ENCODE measurements at regions not wholly inside any gene's neighbourhood (a gene's known extent, or its start where the extent isn't known, plus 50 kb on each side); places are given as distances from the start of the nearest gene placed in this dataset.

DNA sequence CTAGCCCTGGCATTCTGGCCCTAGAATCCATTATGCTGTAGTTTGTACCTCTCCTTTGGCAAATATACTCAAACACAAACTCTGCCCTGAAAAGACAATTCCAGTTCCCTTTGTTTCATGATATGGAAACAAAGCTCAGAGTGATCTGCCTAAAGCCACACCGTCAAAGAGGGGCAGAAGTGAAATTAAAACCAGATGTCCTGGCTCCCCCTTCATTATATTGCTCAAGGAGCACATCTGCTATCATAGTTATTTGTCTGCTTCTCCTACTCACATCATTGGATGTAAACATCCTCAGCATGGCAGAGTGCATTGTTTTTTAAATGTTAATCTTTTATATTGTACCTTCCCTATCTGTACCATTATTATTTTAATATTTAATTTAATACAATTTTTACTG, 266.7 kb upstream of the SMARCA2 start:
- Histone ChIP-seq H3K27me3 (no peaks in the 10 kb centered on the region), H3K27ac (no peak overlapping the region), H3K36me3 (no peaks in the 10 kb centered on the region), H3K4me3 (no peak overlapping the region), H3K9me3 (no peaks in the 10 kb centered on the region), H3K4me1 (no peaks in the 10 kb centered on the region)
- intact Hi-C loops (cut with DNase I; ENCODE audit: low total_unique reads) (no loop called here), in situ Hi-C loops (cut with MboI; ENCODE audit: low pct_ligation_motif_present in 1 of 4, low pct_unique_long_range_greater_than_20kb in 1 of 4, low sequenced_read_pairs in 3 of 4) (no loop called here)
- 30 to 42% methylated on average over 1 of the region's 1 CpG for WGBS, 2 donors (ENCODE audit: low coverage in 1 of 2)
- no peak for DNase-seq
- TF ChIP-seq POLR2A (IDR thresholded peaks at IDR 0.05) (no peak), POLR2AphosphoS5 (IDR thresholded peaks at IDR 0.05) (no peak), CTCF (IDR thresholded peaks at IDR 0.05) (no peak), EP300 (IDR thresholded peaks at IDR 0.05; ENCODE audit: low read depth) (no peak)

GRCh38 chr9:1757186-1757585, 258.0 kb upstream of the SMARCA2 start:
- intact Hi-C loops (cut with DNase I; ENCODE audit: low total_unique reads) (no loop called here), in situ Hi-C loops (cut with MboI; ENCODE audit: low pct_ligation_motif_present in 1 of 4, low pct_unique_long_range_greater_than_20kb in 1 of 4, low sequenced_read_pairs in 3 of 4) (no loop called here)
- no peak for DNase-seq
- H3K4me3 ChIP-seq: no peak overlapping the region
- H3K9me3 ChIP-seq: no peaks in the 10 kb centered on the region
- TF ChIP-seq CTCF (IDR thresholded peaks at IDR 0.05): no peak
- TF ChIP-seq EP300 (IDR thresholded peaks at IDR 0.05; ENCODE audit: low read depth): no peak
- no peak for TF ChIP-seq POLR2A (IDR thresholded peaks at IDR 0.05)
- no peak for TF ChIP-seq POLR2AphosphoS5 (IDR thresholded peaks at IDR 0.05)
- no peak overlapping the region for H3K27ac ChIP-seq
- H3K36me3 ChIP-seq: no peaks in the 10 kb centered on the region
- H3K27me3 ChIP-seq: no peaks in the 10 kb centered on the region
- H3K4me1 ChIP-seq: no peaks in the 10 kb centered on the region
- 68 to 87% methylated on average over 2 to 5 of the region's 5 CpGs for WGBS, 2 donors (ENCODE audit: low coverage in 1 of 2)

GRCh38 chr9:1759009-1759408, 256.1 kb upstream of the SMARCA2 start:
- intact Hi-C loops (cut with DNase I; ENCODE audit: low total_unique reads) (no loop called here), in situ Hi-C loops (cut with MboI; ENCODE audit: low pct_ligation_motif_present in 1 of 4, low pct_unique_long_range_greater_than_20kb in 1 of 4, low sequenced_read_pairs in 3 of 4) (no loop called here)
- H3K4me1 ChIP-seq: no peaks in the 10 kb centered on the region
- H3K9me3 ChIP-seq: no peaks in the 10 kb centered on the region
- H3K27ac ChIP-seq: no peak overlapping the region
- peak; percentile 33 for DNase-seq
- H3K27me3 ChIP-seq: no peaks in the 10 kb centered on the region
- H3K36me3 ChIP-seq: no peaks in the 10 kb centered on the region
- TF ChIP-seq EP300 (IDR thresholded peaks at IDR 0.05; ENCODE audit: low read depth) (no peak), CTCF (IDR thresholded peaks at IDR 0.05) (no peak), POLR2AphosphoS5 (IDR thresholded peaks at IDR 0.05) (no peak), POLR2A (IDR thresholded peaks at IDR 0.05) (no peak)
- WGBS, 2 donors (ENCODE audit: low coverage in 1 of 2): 67% methylated on average over 2 of the region's 2 CpGs; no CpG with 5 or more reads in 1 of the 2 donors
- H3K4me3 ChIP-seq: no peak overlapping the region

- no peak overlapping the region for H3K27ac ChIP-seq
- no peaks in the 10 kb centered on the region for H3K36me3 ChIP-seq
- TF ChIP-seq POLR2AphosphoS5 (IDR thresholded peaks at IDR 0.05) (no peak), POLR2A (IDR thresholded peaks at IDR 0.05) (no peak), EP300 (IDR thresholded peaks at IDR 0.05; ENCODE audit: low read depth) (no peak), CTCF (IDR thresholded peaks at IDR 0.05) (no peak)
- 43 to 54% methylated on average over 3 to 5 of the region's 5 CpGs for WGBS, 2 donors (ENCODE audit: low coverage in 1 of 2)
- no peaks in the 10 kb centered on the region for H3K9me3 ChIP-seq
- in situ Hi-C loops (cut with MboI; ENCODE audit: low pct_ligation_motif_present in 1 of 4, low pct_unique_long_range_greater_than_20kb in 1 of 4, low sequenced_read_pairs in 3 of 4): no loop called here
- intact Hi-C loops (cut with DNase I; ENCODE audit: low total_unique reads): no loop called here
- H3K4me1 ChIP-seq: no peaks in the 10 kb centered on the region
- no peak overlapping the region for H3K4me3 ChIP-seq
- no peak for DNase-seq
- H3K27me3 ChIP-seq: no peaks in the 10 kb centered on the region
These were observed 255.3 kb upstream of the SMARCA2 start for GRCh38 chr9:1759771-1760300.

Data from transverse colon (tissue), 4 donors.